ENCODE measurements at regions not wholly inside any gene's neighbourhood (a gene's known extent, or its start where the extent isn't known, plus 50 kb on each side); places are given as distances from the start of the nearest gene placed in this dataset.

DNA sequence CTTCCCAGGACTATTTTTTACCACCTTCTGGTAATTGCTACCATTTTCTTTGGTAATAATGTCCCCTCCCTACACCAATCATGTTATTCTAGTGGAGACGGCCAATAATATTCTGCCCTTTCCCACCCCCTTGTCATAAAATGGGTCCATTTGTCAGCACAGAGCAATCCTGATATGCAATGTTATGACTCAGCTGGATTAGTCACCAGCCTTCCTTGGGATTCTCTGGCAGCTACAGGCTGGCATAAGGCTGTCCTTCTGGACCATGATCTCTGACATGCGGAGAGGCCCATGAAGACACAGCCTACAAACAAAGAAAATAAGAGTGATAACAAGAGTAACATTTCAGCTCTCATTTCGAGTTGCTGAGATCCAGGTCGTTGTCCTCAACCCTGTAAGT, 222.0 kb upstream of the CPNE8 start:
- DNase-seq (ENCODE audit: low read depth, low spot score) = no peak
- Histone ChIP-seq H3K4me3 (ENCODE audit: control insufficient read depth in 2 of 3, extremely low read depth in 1 of 3, insufficient read depth in 2 of 3, low read depth in 1 of 3, low read length in 3 of 3) (no peak overlapping the region), H3K36me3 (ENCODE audit: control insufficient read depth in 2 of 2, extremely low read depth in 1 of 2, insufficient read depth in 2 of 2, low read length in 2 of 2) (no peaks in the 10 kb centered on the region), H3K4me2 (ENCODE audit: control insufficient read depth, extremely low read depth, insufficient read depth, low read depth, low read length) (no peak overlapping the region), H2AFZ (ENCODE audit: control insufficient read depth, low read length) (no peak overlapping the region), H3K4me1 (ENCODE audit: control insufficient read depth, extremely low read depth, insufficient read depth, low read length) (peaks cover 26% of the 10 kb centered on the region), H4K20me1 (ENCODE audit: control insufficient read depth, extremely low read depth, insufficient read depth, low read length) (no peaks in the 10 kb centered on the region), H3K27me3 (ENCODE audit: control insufficient read depth, extremely low read depth, insufficient read depth, low read length) (no peaks in the 10 kb centered on the region), H3K27ac (ENCODE audit: control insufficient read depth, insufficient read depth, low read length) (no peak overlapping the region), H3K9me3 (ENCODE audit: control insufficient read depth, low read depth, low read length) (no peaks in the 10 kb centered on the region), H3K79me2 (ENCODE audit: control insufficient read depth, insufficient read depth, low read length) (no peaks in the 10 kb centered on the region), H3K9me1 (ENCODE audit: control insufficient read depth, extremely low read depth, insufficient read depth, low read length) (no peaks in the 10 kb centered on the region), H3K9ac (ENCODE audit: control insufficient read depth, extremely low read depth, insufficient read depth, low read length) (no peak overlapping the region)
- dilution Hi-C loops (cut with MboI; ENCODE audit: extremely low pct_ligation_motif_present, low sequenced_read_pairs) = no loop called here
- peak; percentile 81 for FAIRE-seq
- TF ChIP-seq EZH2 (IDR thresholded peaks at IDR 0.05; ENCODE audit: low read length) = no peak
- TF ChIP-seq CTCF (optimal IDR thresholded peaks at IDR 0.05 in 1 of 3, IDR thresholded peaks at IDR 0.05 in 1 of 3, conservative IDR thresholded peaks at IDR 0.05 in 1 of 3; ENCODE audit: extremely low read depth in 1 of 3, insufficient read depth in 2 of 3, low read length in 3 of 3) = no peak

GRCh38 chr12:39125566-39125965, 220.2 kb upstream of the CPNE8 start:
- H3K9me3 ChIP-seq (ENCODE audit: control insufficient read depth, low read depth, low read length) = no peaks in the 10 kb centered on the region
- peaks cover 28% of the 10 kb centered on the region for H3K4me1 ChIP-seq (ENCODE audit: control insufficient read depth, extremely low read depth, insufficient read depth, low read length)
- no peak overlapping the region for H3K27ac ChIP-seq (ENCODE audit: control insufficient read depth, insufficient read depth, low read length)
- peak overlapping the region; percentile 34 for H2AFZ ChIP-seq (ENCODE audit: control insufficient read depth, low read length)
- no peak overlapping the region for H3K4me3 ChIP-seq (ENCODE audit: control insufficient read depth in 2 of 3, extremely low read depth in 1 of 3, insufficient read depth in 2 of 3, low read depth in 1 of 3, low read length in 3 of 3)
- H3K36me3 ChIP-seq (ENCODE audit: control insufficient read depth in 2 of 2, extremely low read depth in 1 of 2, insufficient read depth in 2 of 2, low read length in 2 of 2) = no peaks in the 10 kb centered on the region
- no peak for TF ChIP-seq CTCF (optimal IDR thresholded peaks at IDR 0.05 in 1 of 3, IDR thresholded peaks at IDR 0.05 in 1 of 3, conservative IDR thresholded peaks at IDR 0.05 in 1 of 3; ENCODE audit: extremely low read depth in 1 of 3, insufficient read depth in 2 of 3, low read length in 3 of 3)
- no peak for TF ChIP-seq EZH2 (IDR thresholded peaks at IDR 0.05; ENCODE audit: low read length)
- no peaks in the 10 kb centered on the region for H3K9me1 ChIP-seq (ENCODE audit: control insufficient read depth, extremely low read depth, insufficient read depth, low read length)
- dilution Hi-C loops (cut with MboI; ENCODE audit: extremely low pct_ligation_motif_present, low sequenced_read_pairs) = no loop called here
- H4K20me1 ChIP-seq (ENCODE audit: control insufficient read depth, extremely low read depth, insufficient read depth, low read length) = no peaks in the 10 kb centered on the region
- no peak overlapping the region for H3K4me2 ChIP-seq (ENCODE audit: control insufficient read depth, extremely low read depth, insufficient read depth, low read depth, low read length)
- H3K9ac ChIP-seq (ENCODE audit: control insufficient read depth, extremely low read depth, insufficient read depth, low read length) = no peak overlapping the region
- no peaks in the 10 kb centered on the region for H3K79me2 ChIP-seq (ENCODE audit: control insufficient read depth, insufficient read depth, low read length)
- DNase-seq (ENCODE audit: low read depth, low spot score) = no peak
- peak; percentile 81 for FAIRE-seq
- no peaks in the 10 kb centered on the region for H3K27me3 ChIP-seq (ENCODE audit: control insufficient read depth, extremely low read depth, insufficient read depth, low read length)

Measured in keratinocyte (primary cell).